Left ventricle myocardium inferior (tissue), 1 donor: ENCODE measurements at regions not wholly inside any gene's neighbourhood (a gene's known extent, or its start where the extent isn't known, plus 50 kb on each side); places are given as distances from the start of the nearest gene placed in this dataset.

ENCODE experiments used
- DNase-seq: peaks from one replicate; pipeline ENCODE4 v3.0.0-alpha.2; 2020
- H3K27ac ChIP-seq: fragments of 200-600 bp; replicated peaks from 2 replicates; pipeline ENCODE4 v1.8.0; 2021
- H3K27me3 ChIP-seq: fragments of 200-600 bp; 2 replicates; pipeline ENCODE4 v1.8.0; 2021; ENCODE audit warnings: low read depth
- H3K36me3 ChIP-seq: fragments of 200-600 bp; 2 replicates; pipeline ENCODE4 v1.8.0; 2021
- H3K4me1 ChIP-seq: fragments of 200-600 bp; 2 replicates; pipeline ENCODE4 v1.8.0; 2021
- H3K4me3 ChIP-seq: fragments of 200-600 bp; 2 replicates; pipeline ENCODE4 v1.8.0; 2021; ENCODE audit warnings: mild to moderate bottlenecking, moderate library complexity
- H3K9me3 ChIP-seq: fragments of 200-600 bp; replicated peaks from 2 replicates; pipeline ENCODE4 v1.8.0; 2021
- CTCF ChIP-seq: fragments of 200-600 bp; IDR thresholded peaks from 2 replicates; pipeline ENCODE4 v1.8.0; 2021; ENCODE audit warnings: antibody characterized with exemption, mild to moderate bottlenecking, borderline replicate concordance
- intact Hi-C: fragments of 100-400 bp; cut with micrococcal nuclease; formaldehyde crosslinking; loops from one replicate; pipeline ENCODE4 v1.11.0; 2022
- donor health status: DM: no; HTN: yes; CAD: no; lungs with severe emphysema.

- DNase-seq, result no peak
- H3K27ac ChIP-seq, result no peak overlapping the region
- H3K27me3 ChIP-seq, result peaks cover 41% of the 10 kb centered on the region
- H3K9me3 ChIP-seq, result peaks cover 5% of the 10 kb centered on the region
- H3K4me1 ChIP-seq, result no peaks in the 10 kb centered on the region
- H3K36me3 ChIP-seq, result no peaks in the 10 kb centered on the region
- no peak overlapping the region for H3K4me3 ChIP-seq
- no peak for TF ChIP-seq CTCF
- intact Hi-C loops, result loop anchor here (5.0 to 10.0 kb wide), 2 partner anchors 204 to 262 kb away; no protein-coding TSS in a partner anchor
Observed at GRCh38 chr14:100649173-100649519, 61.9 kb upstream of the BEGAIN start.

GRCh38 chr14:100651999-100652508 is 64.8 kb upstream of the BEGAIN start:
- intact Hi-C loops, result no loop called here
- DNase-seq, result no peak
- no peaks in the 10 kb centered on the region for H3K9me3 ChIP-seq
- H3K36me3 ChIP-seq, result no peaks in the 10 kb centered on the region
- H3K4me3 ChIP-seq, result no peak overlapping the region
- H3K4me1 ChIP-seq, result peaks cover 4% of the 10 kb centered on the region
- H3K27me3 ChIP-seq, result peaks cover 54% of the 10 kb centered on the region
- H3K27ac ChIP-seq, result no peak overlapping the region
- TF ChIP-seq CTCF, result no peak

GRCh38 chr14:100652744-100653143 is 65.5 kb upstream of the BEGAIN start:
- Histone ChIP-seq H3K27ac (no peak overlapping the region), H3K4me1 (peaks cover 4% of the 10 kb centered on the region), H3K27me3 (peaks cover 54% of the 10 kb centered on the region), H3K4me3 (no peak overlapping the region), H3K9me3 (no peaks in the 10 kb centered on the region), H3K36me3 (no peaks in the 10 kb centered on the region)
- intact Hi-C loops, result no loop called here
- TF ChIP-seq CTCF, result no peak
- DNase-seq, result no peak

GRCh38 chr14:100653409-100653808 is 66.2 kb upstream of the BEGAIN start:
- intact Hi-C loops, result no loop called here
- Histone ChIP-seq H3K36me3 (no peaks in the 10 kb centered on the region), H3K27ac (no peak overlapping the region), H3K4me1 (peaks cover 4% of the 10 kb centered on the region), H3K4me3 (no peak overlapping the region), H3K9me3 (no peaks in the 10 kb centered on the region), H3K27me3 (peaks cover 59% of the 10 kb centered on the region)
- TF ChIP-seq CTCF, result peak; percentile 33
- DNase-seq, result no peak

- peaks cover 4% of the 10 kb centered on the region for H3K4me1 ChIP-seq
- H3K27me3 ChIP-seq, result peaks cover 59% of the 10 kb centered on the region
- no peaks in the 10 kb centered on the region for H3K9me3 ChIP-seq
- TF ChIP-seq CTCF, result no peak
- no peak overlapping the region for H3K4me3 ChIP-seq
- intact Hi-C loops, result no loop called here
- no peak for DNase-seq
- no peaks in the 10 kb centered on the region for H3K36me3 ChIP-seq
- no peak overlapping the region for H3K27ac ChIP-seq
Observed at GRCh38 chr14:100654025-100654813, 67.0 kb upstream of the BEGAIN start.
